GM12892 (cell line): ENCODE measurements at regions not wholly inside any gene's neighbourhood (a gene's known extent, or its start where the extent isn't known, plus 50 kb on each side); places are given as distances from the start of the nearest gene placed in this dataset.
A peak's percentile ranks its signal among the peaks of the same experiment; 100 is the strongest.

Source experiments
- DNase-seq: peaks from one replicate; pipeline ENCODE4 v3.0.0; 2011; ENCODE audit not compliant: insufficient read length
- FAIRE-seq: peaks from 2 replicates; lab custom pipeline; 2011; peaks lifted over from hg19 to GRCh38; lab: Jason Lieb, UNC
- POLR2A ChIP-seq: IDR thresholded peaks from 2 replicates; pipeline ENCODE4 v1.6.1; 2011; ENCODE audit warnings: low read depth, low read length, control low read depth
- POLR2AphosphoS5 ChIP-seq: IDR thresholded peaks from 2 replicates; pipeline ENCODE4 v1.6.1; 2011; ENCODE audit warnings: low read depth, low read length, control low read depth
- TAF1 ChIP-seq: IDR thresholded peaks from 2 replicates; pipeline ENCODE4 v1.6.1; 2011; ENCODE audit warnings: low read depth, mild to moderate bottlenecking, control low read depth, low read length, borderline replicate concordance

DNA sequence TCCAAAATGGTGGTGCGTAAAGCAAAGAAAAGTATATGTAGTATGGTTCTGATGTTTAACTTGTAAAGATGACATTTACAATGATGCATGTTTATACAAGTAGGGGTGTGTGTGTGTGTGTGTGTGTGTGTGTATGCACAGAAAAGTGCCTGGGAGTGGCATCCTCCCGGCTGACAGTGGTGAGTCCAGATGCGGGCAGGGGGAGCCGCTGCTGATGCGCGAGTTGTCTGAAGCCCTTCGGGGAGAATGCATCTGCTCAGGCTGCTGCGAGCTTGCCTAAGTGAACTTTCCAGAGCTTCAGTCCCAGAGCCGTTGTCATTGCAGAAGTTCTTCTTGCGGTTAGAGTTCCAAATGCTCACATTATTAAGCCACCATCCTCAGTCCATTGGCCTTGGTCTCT lies 429.7 kb upstream of the HS6ST1 start:
- no peak for TF ChIP-seq POLR2A
- no peak for FAIRE-seq
- no peak for DNase-seq

DNA sequence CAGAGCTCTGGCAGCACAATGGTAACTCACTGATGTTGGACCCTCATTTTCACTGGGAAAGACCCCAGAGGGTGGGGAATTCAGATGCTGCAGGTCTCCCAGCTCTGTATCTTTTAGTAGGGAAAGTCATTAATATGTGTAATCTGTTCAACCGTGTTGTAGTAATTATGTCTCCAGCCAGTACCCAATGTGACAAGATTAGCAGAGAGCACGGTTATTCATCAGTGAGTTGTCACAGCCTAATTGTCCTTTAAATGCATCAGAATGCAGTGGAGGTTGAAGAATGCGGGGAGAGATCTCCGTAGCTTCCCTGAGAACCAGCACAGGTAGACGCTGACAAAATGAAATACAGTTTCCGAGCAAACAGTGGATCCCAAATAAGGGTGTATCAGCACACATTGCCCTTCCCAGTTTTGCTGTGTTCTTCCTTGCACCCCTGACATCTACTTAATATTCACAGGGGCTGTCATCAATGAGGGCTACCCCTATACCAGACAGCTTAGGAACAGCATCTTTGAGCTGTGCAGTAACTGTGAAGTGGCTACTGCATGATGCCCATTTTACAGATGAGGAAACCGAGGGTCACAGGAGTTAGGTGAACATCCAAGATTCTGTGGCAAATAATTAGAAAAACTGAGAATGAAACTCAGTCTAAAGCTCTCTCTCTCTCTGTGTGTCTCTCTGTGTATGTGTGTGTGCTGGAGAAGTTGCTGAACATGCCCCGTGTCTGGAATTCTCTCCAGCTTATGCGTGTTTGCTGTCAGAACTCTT lies 430.4 kb upstream of the HS6ST1 start:
- DNase-seq (no peak), FAIRE-seq (no peak)
- TF ChIP-seq TAF1 (no peak), POLR2A (no peak), POLR2AphosphoS5 (no peak)

DNA sequence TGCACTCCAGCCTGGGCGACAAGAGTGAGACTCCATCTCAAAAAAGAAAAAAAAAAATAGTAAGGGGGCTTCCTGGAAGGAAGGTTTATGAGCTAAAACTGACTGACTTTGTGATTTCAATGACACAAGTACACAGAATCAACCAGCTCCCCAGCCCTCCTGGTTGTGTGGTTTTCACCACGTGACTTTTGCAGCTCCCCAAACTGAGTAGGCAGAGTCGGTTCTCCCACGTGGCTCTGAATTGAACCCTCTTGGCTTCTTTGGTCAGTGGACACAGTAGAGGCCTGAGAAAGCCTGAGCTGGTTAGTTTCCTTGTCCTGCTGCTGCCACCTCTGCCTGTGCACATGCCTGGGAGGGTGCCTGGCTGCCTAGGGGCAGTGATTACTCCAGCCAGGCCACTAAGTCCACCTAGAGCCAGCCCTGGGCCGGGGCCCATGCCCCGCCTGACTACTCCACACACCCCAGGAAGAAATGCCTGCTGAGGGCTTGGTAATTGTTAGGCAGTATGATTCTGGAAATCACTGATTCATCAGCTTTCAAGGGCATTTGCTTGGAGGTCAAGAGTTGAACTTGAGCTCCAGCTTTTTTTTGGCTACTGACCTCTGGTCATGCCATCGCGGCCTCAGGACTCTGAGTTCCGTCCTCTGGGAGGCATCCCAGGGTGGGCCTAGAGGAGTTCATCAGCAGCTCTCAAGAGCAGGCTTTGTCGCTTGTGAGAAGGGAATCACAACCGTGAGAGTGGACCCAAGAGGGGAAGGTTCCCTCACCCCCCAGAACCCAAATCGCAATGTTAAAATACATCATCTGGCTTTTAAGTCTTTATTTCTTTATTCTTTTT lies 431.9 kb upstream of the HS6ST1 start:
- TF ChIP-seq POLR2A (no peak), POLR2AphosphoS5 (no peak), TAF1 (no peak)
- FAIRE-seq: no peak
- no peak for DNase-seq

DNA sequence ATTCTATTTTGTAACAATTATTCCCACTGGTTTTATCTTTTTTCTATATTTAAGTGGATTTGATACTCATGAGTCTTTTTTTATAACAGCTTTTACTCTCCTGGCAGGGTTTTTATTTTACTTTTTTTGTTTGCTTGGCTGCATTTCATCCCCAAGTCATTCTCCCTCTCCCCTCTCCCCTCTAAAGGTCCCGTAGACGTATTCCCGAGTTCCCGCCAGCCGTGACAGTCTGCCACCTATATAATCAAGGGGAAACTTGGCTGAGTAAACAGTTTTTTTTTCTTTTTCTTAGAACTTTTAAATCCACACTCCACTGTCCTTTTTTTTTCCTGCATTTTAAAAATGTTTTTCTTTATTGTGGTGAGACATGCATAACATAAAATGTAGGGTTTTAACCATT lies 433.1 kb upstream of the HS6ST1 start:
- TF ChIP-seq TAF1 (no peak), POLR2A (no peak), POLR2AphosphoS5 (no peak)
- FAIRE-seq: no peak
- no peak for DNase-seq

GRCh38 chr2:128752691-128753263 lies 434.1 kb upstream of the HS6ST1 start:
- DNase-seq (no peak), FAIRE-seq (no peak)
- no peak for TF ChIP-seq TAF1
- TF ChIP-seq POLR2A: no peak
- no peak for TF ChIP-seq POLR2AphosphoS5

GRCh38 chr2:128753321-128753720 lies 434.7 kb upstream of the HS6ST1 start:
- TF ChIP-seq TAF1 (no peak), POLR2A (no peak), POLR2AphosphoS5 (no peak)
- FAIRE-seq (no peak), DNase-seq (no peak)

DNA sequence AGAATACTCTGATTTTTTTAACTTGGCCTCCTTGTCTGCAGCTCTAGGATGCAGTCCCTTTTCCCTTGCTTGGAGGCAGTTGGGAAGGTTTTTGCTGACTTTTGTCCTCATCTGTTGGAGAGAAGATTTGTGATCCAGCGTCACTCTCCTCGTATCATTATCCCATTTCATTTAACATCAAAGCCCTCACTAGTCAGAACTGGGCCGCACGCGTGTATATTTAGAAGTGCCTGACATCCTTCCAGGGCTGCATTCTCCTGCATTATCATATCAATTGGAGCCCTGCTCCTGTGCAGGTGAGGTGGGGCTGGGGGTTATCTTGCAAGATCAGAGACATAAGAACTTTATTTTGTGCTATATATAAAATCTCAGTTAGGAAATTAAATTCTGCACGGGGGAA lies 435.1 kb upstream of the HS6ST1 start:
- DNase-seq (no peak), FAIRE-seq (no peak)
- TF ChIP-seq POLR2AphosphoS5: no peak
- TF ChIP-seq TAF1: no peak
- no peak for TF ChIP-seq POLR2A

GRCh38 chr2:128754246-128754724 lies 435.6 kb upstream of the HS6ST1 start:
- peak; percentile 40 for FAIRE-seq
- DNase-seq: peak; percentile 59
- TF ChIP-seq TAF1: no peak
- no peak for TF ChIP-seq POLR2A
- TF ChIP-seq POLR2AphosphoS5: no peak

GRCh38 chr2:128755695-128756364 lies 437.2 kb upstream of the HS6ST1 start:
- TF ChIP-seq TAF1 (no peak), POLR2A (no peak), POLR2AphosphoS5 (no peak)
- FAIRE-seq: no peak
- DNase-seq: no peak

- no peak for TF ChIP-seq TAF1
- FAIRE-seq (no peak), DNase-seq (no peak)
These were observed 437.7 kb upstream of the HS6ST1 start for GRCh38 chr2:128756365-128756717.

- DNase-seq: no peak
- no peak for FAIRE-seq
- no peak for TF ChIP-seq POLR2A
- no peak for TF ChIP-seq TAF1
- TF ChIP-seq POLR2AphosphoS5: no peak
These were observed 447.1 kb upstream of the HS6ST1 start for GRCh38 chr2:128765811-128766210.
